Transverse colon (tissue), 4 donors: ENCODE measurements at regions not wholly inside any gene's neighbourhood (a gene's known extent, or its start where the extent isn't known, plus 50 kb on each side); places are given as distances from the start of the nearest gene placed in this dataset.

ENCODE experiments used
- CTCF ChIP-seq, 5 experiments: fragments of 200-600 bp in 3 of 5; fragments of 450-650 bp in 2 of 5; sonication (generic) in 3 of 5; IDR thresholded peaks; 1 replicate in 2 of 5; 2 replicates in 3 of 5; pipeline ENCODE4 v1.5.1; 2016 to 2017; ENCODE audit warnings: antibody characterized with exemption in 5 of 5, inconsistent platforms in 3 of 5, mild to moderate bottlenecking in 2 of 5, moderate library complexity in 1 of 5
- EP300 ChIP-seq: sonication (generic); formaldehyde crosslinking; IDR thresholded peaks from one replicate; pipeline ENCODE4 v1.6.1; 2017; ENCODE audit warnings: antibody characterized with exemption, low read depth
- POLR2A ChIP-seq: fragments of 450-650 bp; IDR thresholded peaks from one replicate; pipeline ENCODE4 v1.6.1; 2016; ENCODE audit warnings: antibody characterized with exemption, mild to moderate bottlenecking, moderate library complexity
- POLR2AphosphoS5 ChIP-seq, 3 donors: sonication (generic); formaldehyde crosslinking; IDR thresholded peaks; one replicate each; pipeline ENCODE4 v1.6.1; 2016; ENCODE audit warnings: antibody characterized with exemption in 3 of 3

- no peak for TF ChIP-seq CTCF (IDR thresholded peaks at IDR 0.05)
- no peak for TF ChIP-seq POLR2A
- no peak for TF ChIP-seq EP300
- TF ChIP-seq POLR2AphosphoS5 (IDR thresholded peaks at IDR 0.05): no peak
Observed at GRCh38 chr17:34493917-34494316, 85.5 kb upstream of the TMEM132E start.
